ENCODE measurements at regions not wholly inside any gene's neighbourhood (a gene's known extent, or its start where the extent isn't known, plus 50 kb on each side); places are given as distances from the start of the nearest gene placed in this dataset.

- TF ChIP-seq JUNB (IDR thresholded peaks at IDR 0.05; ENCODE audit: unreplicated experiment), result no peak
- TF ChIP-seq POLR2AphosphoS5 (IDR thresholded peaks at IDR 0.05; ENCODE audit: low read depth), result no peak
- TF ChIP-seq, protein P1, sequence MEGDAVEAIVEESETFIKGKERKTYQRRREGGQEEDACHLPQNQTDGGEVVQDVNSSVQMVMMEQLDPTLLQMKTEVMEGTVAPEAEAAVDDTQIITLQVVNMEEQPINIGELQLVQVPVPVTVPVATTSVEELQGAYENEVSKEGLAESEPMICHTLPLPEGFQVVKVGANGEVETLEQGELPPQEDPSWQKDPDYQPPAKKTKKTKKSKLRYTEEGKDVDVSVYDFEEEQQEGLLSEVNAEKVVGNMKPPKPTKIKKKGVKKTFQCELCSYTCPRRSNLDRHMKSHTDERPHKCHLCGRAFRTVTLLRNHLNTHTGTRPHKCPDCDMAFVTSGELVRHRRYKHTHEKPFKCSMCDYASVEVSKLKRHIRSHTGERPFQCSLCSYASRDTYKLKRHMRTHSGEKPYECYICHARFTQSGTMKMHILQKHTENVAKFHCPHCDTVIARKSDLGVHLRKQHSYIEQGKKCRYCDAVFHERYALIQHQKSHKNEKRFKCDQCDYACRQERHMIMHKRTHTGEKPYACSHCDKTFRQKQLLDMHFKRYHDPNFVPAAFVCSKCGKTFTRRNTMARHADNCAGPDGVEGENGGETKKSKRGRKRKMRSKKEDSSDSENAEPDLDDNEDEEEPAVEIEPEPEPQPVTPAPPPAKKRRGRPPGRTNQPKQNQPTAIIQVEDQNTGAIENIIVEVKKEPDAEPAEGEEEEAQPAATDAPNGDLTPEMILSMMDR (conservative IDR thresholded peaks at IDR 0.05; ENCODE audit: low read depth in 2 of 2), result no peak
- no peak for TF ChIP-seq CREB1 (CRISPR knock-in tag; IDR thresholded peaks at IDR 0.05; ENCODE audit: low read depth)
- no peak for TF ChIP-seq EZH2 (IDR thresholded peaks at IDR 0.05; ENCODE audit: low read depth, unreplicated experiment)
- no peak for TF ChIP-seq ZNF331 (CRISPR knock-in tag; IDR thresholded peaks at IDR 0.05; ENCODE audit: low read depth)
- TF ChIP-seq, protein P2, sequence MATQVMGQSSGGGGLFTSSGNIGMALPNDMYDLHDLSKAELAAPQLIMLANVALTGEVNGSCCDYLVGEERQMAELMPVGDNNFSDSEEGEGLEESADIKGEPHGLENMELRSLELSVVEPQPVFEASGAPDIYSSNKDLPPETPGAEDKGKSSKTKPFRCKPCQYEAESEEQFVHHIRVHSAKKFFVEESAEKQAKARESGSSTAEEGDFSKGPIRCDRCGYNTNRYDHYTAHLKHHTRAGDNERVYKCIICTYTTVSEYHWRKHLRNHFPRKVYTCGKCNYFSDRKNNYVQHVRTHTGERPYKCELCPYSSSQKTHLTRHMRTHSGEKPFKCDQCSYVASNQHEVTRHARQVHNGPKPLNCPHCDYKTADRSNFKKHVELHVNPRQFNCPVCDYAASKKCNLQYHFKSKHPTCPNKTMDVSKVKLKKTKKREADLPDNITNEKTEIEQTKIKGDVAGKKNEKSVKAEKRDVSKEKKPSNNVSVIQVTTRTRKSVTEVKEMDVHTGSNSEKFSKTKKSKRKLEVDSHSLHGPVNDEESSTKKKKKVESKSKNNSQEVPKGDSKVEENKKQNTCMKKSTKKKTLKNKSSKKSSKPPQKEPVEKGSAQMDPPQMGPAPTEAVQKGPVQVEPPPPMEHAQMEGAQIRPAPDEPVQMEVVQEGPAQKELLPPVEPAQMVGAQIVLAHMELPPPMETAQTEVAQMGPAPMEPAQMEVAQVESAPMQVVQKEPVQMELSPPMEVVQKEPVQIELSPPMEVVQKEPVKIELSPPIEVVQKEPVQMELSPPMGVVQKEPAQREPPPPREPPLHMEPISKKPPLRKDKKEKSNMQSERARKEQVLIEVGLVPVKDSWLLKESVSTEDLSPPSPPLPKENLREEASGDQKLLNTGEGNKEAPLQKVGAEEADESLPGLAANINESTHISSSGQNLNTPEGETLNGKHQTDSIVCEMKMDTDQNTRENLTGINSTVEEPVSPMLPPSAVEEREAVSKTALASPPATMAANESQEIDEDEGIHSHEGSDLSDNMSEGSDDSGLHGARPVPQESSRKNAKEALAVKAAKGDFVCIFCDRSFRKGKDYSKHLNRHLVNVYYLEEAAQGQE (IDR thresholded peaks at IDR 0.05; ENCODE audit: unreplicated experiment), result no peak
- no peak for TF ChIP-seq EZH2phosphoT487 (IDR thresholded peaks at IDR 0.05; ENCODE audit: unreplicated experiment)
Measured at GRCh38 chr22:48093981-48094380, 1331.5 kb downstream of the TBC1D22A start.

Measured in GM23338 (cell line).